ENCODE measurements at regions not wholly inside any gene's neighbourhood (a gene's known extent, or its start where the extent isn't known, plus 50 kb on each side); places are given as distances from the start of the nearest gene placed in this dataset.
A peak's percentile ranks its signal among the peaks of the same experiment; 100 is the strongest.
"Not testable (repeated sequence)": the region's sequence is repeated elsewhere in the genome, so short reads cannot be mapped to it uniquely, and the experiment has no call there.

- H3K9me3 ChIP-seq (ENCODE audit: control insufficient read depth, insufficient read depth, low read length), result no peaks in the 10 kb centered on the region
- H3K27ac ChIP-seq (ENCODE audit: low read depth, low read length), result no peak overlapping the region
- H3K27me3 ChIP-seq (ENCODE audit: control insufficient read depth, insufficient read depth, low read length), result no peaks in the 10 kb centered on the region
- H3K9ac ChIP-seq (ENCODE audit: low read depth, low read length), result no peak overlapping the region
- no peaks in the 10 kb centered on the region for H3K36me3 ChIP-seq (ENCODE audit: control insufficient read depth, insufficient read depth, low read length)
- H3K4me1 ChIP-seq (ENCODE audit: control insufficient read depth, insufficient read depth, low read length), result no peaks in the 10 kb centered on the region
- no peak overlapping the region for H3K4me3 ChIP-seq (ENCODE audit: low read depth, low read length)
Measured at GRCh38 chrX:34810364-34810763, 132.2 kb upstream of the FAM47B start.

GRCh38 chrX:34810916-34811315 lies 131.7 kb upstream of the FAM47B start:
- Histone ChIP-seq H3K27me3 (ENCODE audit: control insufficient read depth, insufficient read depth, low read length) (no peaks in the 10 kb centered on the region), H3K27ac (ENCODE audit: low read depth, low read length) (no peak overlapping the region)

DNA sequence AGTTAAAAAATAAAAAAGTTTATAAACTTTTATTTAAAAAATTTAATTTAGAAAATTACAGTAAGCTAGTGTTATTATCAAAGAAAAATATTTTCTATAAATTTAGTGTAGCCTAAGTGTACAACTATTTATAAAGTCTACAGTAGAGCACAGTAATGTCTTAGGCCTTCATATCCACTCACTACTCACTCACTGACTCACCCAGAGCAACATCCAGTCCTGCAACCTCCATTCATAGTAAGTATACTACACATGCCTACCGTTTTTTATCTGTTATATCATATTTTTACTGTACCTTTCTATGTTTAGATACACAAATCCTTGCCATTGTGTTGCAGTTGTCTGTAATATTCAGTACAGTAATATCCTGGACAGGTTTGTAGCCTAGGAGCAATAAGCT lies 129.0 kb upstream of the FAM47B start:
- no peaks in the 10 kb centered on the region for H3K36me3 ChIP-seq (ENCODE audit: control insufficient read depth, insufficient read depth, low read length)
- H3K9me3 ChIP-seq (ENCODE audit: control insufficient read depth, insufficient read depth, low read length), result no peaks in the 10 kb centered on the region
- no peaks in the 10 kb centered on the region for H3K4me1 ChIP-seq (ENCODE audit: control insufficient read depth, insufficient read depth, low read length)
- H3K4me3 ChIP-seq (ENCODE audit: low read depth, low read length), result no peak overlapping the region
- H3K27ac ChIP-seq (ENCODE audit: low read depth, low read length), result no peak overlapping the region
- H3K9ac ChIP-seq (ENCODE audit: low read depth, low read length), result no peak overlapping the region
- H3K27me3 ChIP-seq (ENCODE audit: control insufficient read depth, insufficient read depth, low read length), result no peaks in the 10 kb centered on the region

More at GRCh38 chrX:34810916-34811315, 131.7 kb upstream of the FAM47B start:
- Histone ChIP-seq H3K4me1 (ENCODE audit: control insufficient read depth, insufficient read depth, low read length) (no peaks in the 10 kb centered on the region), H3K4me3 (ENCODE audit: low read depth, low read length) (no peak overlapping the region), H3K36me3 (ENCODE audit: control insufficient read depth, insufficient read depth, low read length) (no peaks in the 10 kb centered on the region), H3K9ac (ENCODE audit: low read depth, low read length) (no peak overlapping the region), H3K9me3 (ENCODE audit: control insufficient read depth, insufficient read depth, low read length) (no peaks in the 10 kb centered on the region)

DNA sequence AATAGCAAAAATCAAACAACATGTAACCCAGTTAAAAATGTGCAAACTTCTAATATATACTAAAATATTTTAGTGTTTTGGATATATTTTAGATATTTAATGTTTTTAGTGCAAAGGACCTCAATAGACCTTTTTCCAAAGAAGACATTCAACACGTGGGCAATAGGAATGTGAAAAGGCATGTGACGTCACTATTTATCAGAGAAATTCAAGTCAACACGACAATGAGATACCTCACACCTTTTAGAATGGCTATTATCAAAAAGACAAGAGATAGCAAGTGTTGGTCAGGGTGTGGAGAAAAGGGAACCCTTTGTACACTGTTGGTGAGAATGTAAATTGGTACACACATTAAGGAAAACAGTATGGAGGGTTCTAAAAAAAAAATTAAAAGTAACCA lies 115.6 kb upstream of the FAM47B start:
- Histone ChIP-seq H3K9ac (ENCODE audit: low read depth, low read length) (no peak overlapping the region), H3K9me3 (ENCODE audit: control insufficient read depth, insufficient read depth, low read length) (no peaks in the 10 kb centered on the region), H3K27me3 (ENCODE audit: control insufficient read depth, insufficient read depth, low read length) (no peaks in the 10 kb centered on the region), H3K4me3 (ENCODE audit: low read depth, low read length) (no peak overlapping the region), H3K4me1 (ENCODE audit: control insufficient read depth, insufficient read depth, low read length) (no peaks in the 10 kb centered on the region), H3K36me3 (ENCODE audit: control insufficient read depth, insufficient read depth, low read length) (no peaks in the 10 kb centered on the region), H3K27ac (ENCODE audit: low read depth, low read length) (no peak overlapping the region)

GRCh38 chrX:34839451-34839850 lies 103.1 kb upstream of the FAM47B start:
- Histone ChIP-seq H3K36me3 (ENCODE audit: control insufficient read depth, insufficient read depth, low read length) (no peaks in the 10 kb centered on the region), H3K27me3 (ENCODE audit: control insufficient read depth, insufficient read depth, low read length) (no peaks in the 10 kb centered on the region), H3K4me1 (ENCODE audit: control insufficient read depth, insufficient read depth, low read length) (no peaks in the 10 kb centered on the region), H3K4me3 (ENCODE audit: low read depth, low read length) (no peak overlapping the region), H3K27ac (ENCODE audit: low read depth, low read length) (no peak overlapping the region), H3K9me3 (ENCODE audit: control insufficient read depth, insufficient read depth, low read length) (peaks cover 3% of the 10 kb centered on the region), H3K9ac (ENCODE audit: low read depth, low read length) (no peak overlapping the region)

DNA sequence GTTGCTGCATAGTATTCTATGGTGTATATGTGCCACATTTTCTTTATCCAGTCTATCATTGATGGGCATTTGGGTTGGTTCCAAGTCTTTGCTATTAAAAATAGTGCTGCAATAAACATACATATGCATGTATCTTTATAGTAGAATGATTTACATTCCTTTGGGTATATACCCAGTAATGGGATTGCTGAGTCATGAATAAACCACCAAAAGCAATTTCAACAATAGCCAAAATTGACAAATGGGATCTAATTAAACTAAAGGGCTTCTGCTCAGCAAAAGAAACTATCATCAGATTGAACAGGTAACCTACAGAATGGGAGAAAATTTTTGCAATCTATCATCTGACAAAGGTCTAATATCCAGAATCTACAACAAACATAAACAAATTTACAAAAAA lies 101.4 kb upstream of the FAM47B start:
- H3K4me1 ChIP-seq (ENCODE audit: control insufficient read depth, insufficient read depth, low read length); H3K4me3 ChIP-seq (ENCODE audit: low read depth, low read length); H3K36me3 ChIP-seq (ENCODE audit: control insufficient read depth, insufficient read depth, low read length); H3K9me3 ChIP-seq (ENCODE audit: control insufficient read depth, insufficient read depth, low read length); H3K9ac ChIP-seq (ENCODE audit: low read depth, low read length); H3K27ac ChIP-seq (ENCODE audit: low read depth, low read length); H3K27me3 ChIP-seq (ENCODE audit: control insufficient read depth, insufficient read depth, low read length): not testable (repeated sequence)

DNA sequence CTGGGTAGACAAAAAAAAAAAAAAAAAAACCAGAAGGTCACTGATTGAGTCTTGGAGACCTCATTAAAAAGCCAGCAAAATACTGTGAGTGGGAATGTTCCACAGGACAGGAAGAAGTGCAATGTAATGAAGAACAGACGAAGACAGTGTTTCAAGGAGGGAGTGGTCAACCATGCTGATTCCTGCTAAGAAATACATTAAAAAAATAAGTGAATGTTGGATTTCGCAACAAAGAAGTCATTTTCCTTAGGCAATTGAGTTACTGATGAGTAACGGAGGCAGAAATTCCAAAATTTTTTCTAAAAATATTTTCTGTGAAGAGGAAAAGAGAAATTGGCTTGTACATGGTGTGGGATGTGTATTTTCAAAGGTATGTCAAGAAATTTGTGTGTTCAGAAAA lies 94.3 kb upstream of the FAM47B start:
- Histone ChIP-seq H3K4me1 (ENCODE audit: control insufficient read depth, insufficient read depth, low read length) (no peaks in the 10 kb centered on the region), H3K27me3 (ENCODE audit: control insufficient read depth, insufficient read depth, low read length) (no peaks in the 10 kb centered on the region), H3K9me3 (ENCODE audit: control insufficient read depth, insufficient read depth, low read length) (no peaks in the 10 kb centered on the region), H3K36me3 (ENCODE audit: control insufficient read depth, insufficient read depth, low read length) (no peaks in the 10 kb centered on the region), H3K9ac (ENCODE audit: low read depth, low read length) (no peak overlapping the region), H3K4me3 (ENCODE audit: low read depth, low read length) (no peak overlapping the region), H3K27ac (ENCODE audit: low read depth, low read length) (no peak overlapping the region)

GRCh38 chrX:34849371-34849770 lies 93.2 kb upstream of the FAM47B start:
- no peak overlapping the region for H3K9ac ChIP-seq (ENCODE audit: low read depth, low read length)

DNA sequence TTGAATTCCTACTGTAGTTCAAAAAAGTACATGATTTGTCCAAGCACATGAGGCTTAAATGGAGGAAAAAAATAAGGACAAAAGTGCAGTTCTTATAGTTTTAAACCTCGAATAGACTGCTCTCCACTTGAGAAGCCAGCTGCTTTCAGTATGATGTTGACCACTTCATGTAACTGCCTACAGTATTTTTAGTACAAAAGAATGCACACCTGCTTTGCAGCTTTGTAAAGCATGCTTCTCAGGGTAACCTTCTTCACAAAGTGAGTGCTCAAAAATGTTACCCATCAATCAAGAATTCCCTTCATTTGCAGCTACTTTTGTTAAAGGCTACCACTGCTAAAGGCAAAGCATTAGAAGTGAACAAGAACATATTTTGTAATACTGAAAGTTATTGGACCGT lies 83.4 kb upstream of the FAM47B start:
- Histone ChIP-seq H3K9ac (ENCODE audit: low read depth, low read length) (no peak overlapping the region), H3K9me3 (ENCODE audit: control insufficient read depth, insufficient read depth, low read length) (no peaks in the 10 kb centered on the region), H3K27me3 (ENCODE audit: control insufficient read depth, insufficient read depth, low read length) (no peaks in the 10 kb centered on the region), H3K4me3 (ENCODE audit: low read depth, low read length) (no peak overlapping the region), H3K4me1 (ENCODE audit: control insufficient read depth, insufficient read depth, low read length) (peaks cover 4% of the 10 kb centered on the region; the same call in 1 of the 2 replicates), H3K27ac (ENCODE audit: low read depth, low read length) (no peak overlapping the region), H3K36me3 (ENCODE audit: control insufficient read depth, insufficient read depth, low read length) (no peaks in the 10 kb centered on the region)

More at GRCh38 chrX:34849371-34849770, 93.2 kb upstream of the FAM47B start:
- H3K4me3 ChIP-seq (ENCODE audit: low read depth, low read length), result no peak overlapping the region
- no peaks in the 10 kb centered on the region for H3K9me3 ChIP-seq (ENCODE audit: control insufficient read depth, insufficient read depth, low read length)
- no peaks in the 10 kb centered on the region for H3K4me1 ChIP-seq (ENCODE audit: control insufficient read depth, insufficient read depth, low read length)
- H3K27ac ChIP-seq (ENCODE audit: low read depth, low read length), result no peak overlapping the region
- H3K27me3 ChIP-seq (ENCODE audit: control insufficient read depth, insufficient read depth, low read length), result no peaks in the 10 kb centered on the region
- H3K36me3 ChIP-seq (ENCODE audit: control insufficient read depth, insufficient read depth, low read length), result no peaks in the 10 kb centered on the region

DNA sequence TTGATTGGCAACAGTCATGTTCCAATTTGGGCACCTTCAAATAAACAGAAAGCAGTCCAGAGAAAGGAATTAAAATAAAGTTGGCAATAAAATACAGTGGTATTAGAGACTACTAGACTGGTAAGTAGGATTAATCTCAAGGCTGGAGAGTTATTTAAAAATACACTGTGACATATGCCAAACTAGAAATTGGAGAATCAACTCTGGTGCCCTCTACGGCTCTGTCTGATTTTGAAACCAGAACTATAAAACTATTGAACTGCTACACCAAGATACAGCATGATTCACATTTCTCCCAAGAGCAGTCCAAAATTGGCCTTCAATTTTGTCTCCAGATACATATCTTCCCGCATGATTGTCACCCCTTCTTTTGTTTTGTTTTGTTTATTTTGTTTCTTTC lies 78.7 kb upstream of the FAM47B start:
- no peak overlapping the region for H3K27ac ChIP-seq (ENCODE audit: low read depth, low read length)
- peaks cover 4% of the 10 kb centered on the region; the same call in 1 of the 2 replicates for H3K9me3 ChIP-seq (ENCODE audit: control insufficient read depth, insufficient read depth, low read length)
- no peaks in the 10 kb centered on the region for H3K36me3 ChIP-seq (ENCODE audit: control insufficient read depth, insufficient read depth, low read length)
- peaks cover 9% of the 10 kb centered on the region for H3K27me3 ChIP-seq (ENCODE audit: control insufficient read depth, insufficient read depth, low read length)
- no peak overlapping the region for H3K4me3 ChIP-seq (ENCODE audit: low read depth, low read length)
- H3K4me1 ChIP-seq (ENCODE audit: control insufficient read depth, insufficient read depth, low read length), result peaks cover 26% of the 10 kb centered on the region
- H3K9ac ChIP-seq (ENCODE audit: low read depth, low read length), result no peak overlapping the region

GRCh38 chrX:34866646-34867045 lies 76.0 kb upstream of the FAM47B start:
- H3K9me3 ChIP-seq (ENCODE audit: control insufficient read depth, insufficient read depth, low read length), result peaks cover 13% of the 10 kb centered on the region
- peaks cover 9% of the 10 kb centered on the region for H3K27me3 ChIP-seq (ENCODE audit: control insufficient read depth, insufficient read depth, low read length)
- peaks cover 32% of the 10 kb centered on the region for H3K4me1 ChIP-seq (ENCODE audit: control insufficient read depth, insufficient read depth, low read length)
- H3K9ac ChIP-seq (ENCODE audit: low read depth, low read length), result no peak overlapping the region
- no peak overlapping the region for H3K27ac ChIP-seq (ENCODE audit: low read depth, low read length)
- no peak overlapping the region for H3K4me3 ChIP-seq (ENCODE audit: low read depth, low read length)
- no peaks in the 10 kb centered on the region for H3K36me3 ChIP-seq (ENCODE audit: control insufficient read depth, insufficient read depth, low read length)

GRCh38 chrX:34868633-34869032 lies 74.0 kb upstream of the FAM47B start:
- Histone ChIP-seq H3K9me3 (ENCODE audit: control insufficient read depth, insufficient read depth, low read length) (peaks cover 16% of the 10 kb centered on the region), H3K27ac (ENCODE audit: low read depth, low read length) (peak overlapping the region; percentile 58), H3K27me3 (ENCODE audit: control insufficient read depth, insufficient read depth, low read length) (peaks cover 9% of the 10 kb centered on the region), H3K36me3 (ENCODE audit: control insufficient read depth, insufficient read depth, low read length) (no peaks in the 10 kb centered on the region), H3K4me3 (ENCODE audit: low read depth, low read length) (peak overlapping the region; percentile 36), H3K4me1 (ENCODE audit: control insufficient read depth, insufficient read depth, low read length) (peaks cover 29% of the 10 kb centered on the region), H3K9ac (ENCODE audit: low read depth, low read length) (no peak overlapping the region)

All from HUES48 (cell line).